NB4 (cell line): ENCODE measurements at regions not wholly inside any gene's neighbourhood (a gene's known extent, or its start where the extent isn't known, plus 50 kb on each side); places are given as distances from the start of the nearest gene placed in this dataset.

Source experiments
- DNase-seq: peaks from one replicate; pipeline ENCODE4 v3.0.0; 2010; ENCODE audit warnings: low read depth
- H3K4me3 ChIP-seq: one replicate; pipeline ENCODE4 v1.5.1; 2011; ENCODE audit warnings: mild to moderate bottlenecking, low read depth, low read length, moderate library complexity
- CTCF ChIP-seq: IDR thresholded peaks from one replicate; pipeline ENCODE4 v1.5.1; 2012; ENCODE audit warnings: low read depth, low read length
- MAX ChIP-seq: IDR thresholded peaks from 2 replicates; pipeline ENCODE4 v1.6.1; 2011; ENCODE audit warnings: low read depth, low read length
- MYC ChIP-seq: IDR thresholded peaks from 2 replicates; pipeline ENCODE4 v1.6.1; 2011; ENCODE audit warnings: low read depth, low read length
- POLR2A ChIP-seq: IDR thresholded peaks from 2 replicates; pipeline ENCODE4 v1.6.1; 2011; ENCODE audit warnings: mild to moderate bottlenecking; ENCODE audit not compliant: insufficient read length; ENCODE audit errors: extremely low read depth

GRCh38 chr6:164214066-164214465, 799.5 kb downstream of the QKI start:
- TF ChIP-seq CTCF (no peak), MYC (no peak)
- peak; percentile 3 for DNase-seq
- H3K4me3 ChIP-seq, result no peak overlapping the region

- DNase-seq, result no peak
Measured at GRCh38 chr6:164211254-164211653, 796.7 kb downstream of the QKI start.

GRCh38 chr6:164210783-164211182, 796.3 kb downstream of the QKI start:
- TF ChIP-seq CTCF (no peak), POLR2A (no peak), MYC (no peak), MAX (no peak)
- no peak for DNase-seq

More at GRCh38 chr6:164211254-164211653, 796.7 kb downstream of the QKI start:
- TF ChIP-seq MYC (no peak), MAX (no peak), CTCF (no peak), POLR2A (no peak)
- no peak overlapping the region for H3K4me3 ChIP-seq

GRCh38 chr6:164210323-164210722, 795.8 kb downstream of the QKI start:
- DNase-seq, result no peak
- TF ChIP-seq CTCF (no peak), POLR2A (no peak), MAX (no peak), MYC (no peak)
- H3K4me3 ChIP-seq, result no peak overlapping the region

More at GRCh38 chr6:164210783-164211182, 796.3 kb downstream of the QKI start:
- no peak overlapping the region for H3K4me3 ChIP-seq

- H3K4me3 ChIP-seq, result no peak overlapping the region
- DNase-seq, result no peak
- no peak for TF ChIP-seq MYC
- no peak for TF ChIP-seq CTCF
- no peak for TF ChIP-seq MAX
- TF ChIP-seq POLR2A, result no peak
Measured at GRCh38 chr6:164208371-164208770, 793.9 kb downstream of the QKI start.

- TF ChIP-seq MAX (no peak), CTCF (no peak), MYC (no peak), POLR2A (no peak)
- DNase-seq, result no peak
- no peak overlapping the region for H3K4me3 ChIP-seq
Measured at GRCh38 chr6:164206807-164207423, 792.4 kb downstream of the QKI start.
